GM12878 (cell line): ENCODE measurements at regions not wholly inside any gene's neighbourhood (a gene's known extent, or its start where the extent isn't known, plus 50 kb on each side); places are given as distances from the start of the nearest gene placed in this dataset.

Source experiments
- ATAC-seq: fragments of 200-7000 bp; cut with Tn5 transposase; 3 replicates; pipeline ENCODE4 v1.9.1; 2020; ENCODE audit warnings: mild to moderate bottlenecking, moderate library complexity
- BruUV-seq: library from RNA; stranded (reverse); fragments of 400-500 nt; replicated peaks from 2 replicates; lab custom pipeline; 2021; lab: Mats Ljungman, UMichigan
- CTCF ChIA-PET: fragments of 300-600 bp; sonication (Branson Sonifier 250); formaldehyde crosslinking; extraction: SDS; loops from one replicate; lab custom pipeline; 2021; ENCODE audit warnings: inconsistent platforms; lab: Yijun Ruan, JAX
- POLR2A ChIA-PET: fragments of 350-600 bp; formaldehyde crosslinking; extraction: SDS; loops from one replicate; lab custom pipeline; 2021; ENCODE audit warnings: inconsistent platforms; lab: Charles Lee
- RAD21 ChIA-PET: fragments of 300-600 bp; sonication (Branson Sonifier 250); formaldehyde crosslinking; loops from one replicate; lab custom pipeline; 2023; ENCODE audit warnings: antibody characterized with exemption; ENCODE audit not compliant: unreplicated experiment; lab: Charles Lee
- SMC1A ChIA-PET: fragments of 300-600 bp; sonication (Branson Sonifier 250); formaldehyde crosslinking; loops from one replicate; lab custom pipeline; 2023; ENCODE audit not compliant: unreplicated experiment, uncharacterized antibody; lab: Charles Lee
- DNase-seq: peaks from one replicate; pipeline ENCODE4 v3.0.0-alpha.2; 2011; ENCODE audit warnings: low read depth, low spot score
- FAIRE-seq: peaks from 3 replicates; lab custom pipeline; 2011; peaks lifted over from hg19 to GRCh38; lab: Jason Lieb, UNC
- H2AFZ ChIP-seq: 2 replicates; pipeline ENCODE4 v1.6.0; 2011; ENCODE audit warnings: low read depth, low read length, control low read depth; ENCODE audit not compliant: control insufficient read depth
- H3K27ac ChIP-seq: 2 replicates; pipeline ENCODE4 v1.5.1; 2011; ENCODE audit warnings: control low read depth; ENCODE audit not compliant: control insufficient read depth, insufficient read depth
- H3K27me3 ChIP-seq, 2 experiments: replicated peaks in 1 of 2; 2 replicates each; pipeline versions ENCODE4 v1.6.0 to v1.6.1; 2011; ENCODE audit warnings: low read length in 1 of 2; ENCODE audit not compliant: control insufficient read depth in 2 of 2, insufficient read depth in 2 of 2
- H3K36me3 ChIP-seq, 2 experiments: 2 replicates each; pipeline ENCODE4 v1.5.1; 2011; ENCODE audit warnings: low read length in 1 of 2; ENCODE audit not compliant: control insufficient read depth in 2 of 2, insufficient read depth in 2 of 2
- H3K4me1 ChIP-seq: 2 replicates; pipeline ENCODE4 v1.6.1; 2011; ENCODE audit warnings: mild to moderate bottlenecking, low read length, moderate library complexity, mixed read lengths; ENCODE audit not compliant: control insufficient read depth, insufficient read depth
- H3K4me2 ChIP-seq: 2 replicates; pipeline ENCODE4 v1.6.0; 2011; ENCODE audit warnings: control low read depth; ENCODE audit not compliant: control insufficient read depth, insufficient read depth
- H3K4me3 ChIP-seq: fragments of 200-600 bp; sonication (generic); 2 replicates; pipeline ENCODE4 v1.5.1; 2016
- H3K79me2 ChIP-seq: 2 replicates; pipeline ENCODE4 v1.6.0; 2011; ENCODE audit warnings: low read length; ENCODE audit not compliant: control insufficient read depth, insufficient read depth
- H3K9ac ChIP-seq: 2 replicates; pipeline ENCODE4 v1.8.0; 2011; ENCODE audit warnings: low read length, control low read depth, mixed read lengths; ENCODE audit not compliant: control insufficient read depth, insufficient read depth
- H3K9me3 ChIP-seq: replicated peaks from 3 replicates; pipeline ENCODE4 v1.5.1; 2011; ENCODE audit warnings: mild to moderate bottlenecking, low read length; ENCODE audit not compliant: control insufficient read depth, insufficient read depth
- H4K20me1 ChIP-seq: 2 replicates; pipeline ENCODE4 v1.6.0; 2011; ENCODE audit not compliant: control insufficient read depth, insufficient read depth
- BHLHE40 ChIP-seq, 2 experiments: fragments of 450-650 bp in 1 of 2; IDR thresholded peaks; 2 replicates each; pipeline ENCODE4 v1.6.1; 2011 to 2017; ENCODE audit warnings: low read depth in 2 of 2, borderline replicate concordance in 1 of 2, improper control_type of control experiment in 1 of 2, low read length in 1 of 2, mild to moderate bottlenecking in 1 of 2
- CHD2 ChIP-seq: IDR thresholded peaks from 2 replicates; pipeline ENCODE4 v1.6.1; 2011; ENCODE audit warnings: low read depth, low read length, improper control_type of control experiment, borderline replicate concordance
- CREB1 ChIP-seq: IDR thresholded peaks from 2 replicates; pipeline ENCODE4 v1.6.1; 2012; ENCODE audit warnings: low read depth, mild to moderate bottlenecking, inconsistent platforms
- NBN ChIP-seq: fragments of 450-650 bp; IDR thresholded peaks from 2 replicates; pipeline ENCODE4 v1.6.1; 2016
- NFIC ChIP-seq: IDR thresholded peaks from 2 replicates; pipeline ENCODE4 v1.6.1; 2012; ENCODE audit warnings: low read depth, mild to moderate bottlenecking, inconsistent platforms, low read length, moderate library complexity
- NFXL1 ChIP-seq: fragments of 450-650 bp; IDR thresholded peaks from 2 replicates; pipeline ENCODE4 v1.6.1; 2017; ENCODE audit warnings: antibody characterized with exemption, mild to moderate bottlenecking, borderline replicate concordance
- NRF1 ChIP-seq: conservative IDR thresholded peaks from 2 replicates; pipeline ENCODE4 v1.6.1; 2011; ENCODE audit warnings: mild to moderate bottlenecking, low read depth, low read length, improper control_type of control experiment
- in situ Hi-C: fragments of 300-500 bp; cut with MboI; formaldehyde crosslinking; loops from 9 replicates; pipeline ENCODE4 v1.14.3; 2018; ENCODE audit warnings: mixed read lengths
- intact Hi-C: fragments of 100-400 bp; cut with micrococcal nuclease; formaldehyde crosslinking; loops from one replicate; pipeline ENCODE4 v1.14.2; 2022; ENCODE audit not compliant: unreplicated experiment
- TF ChIP-seq, protein P1 (sequence below): fragments of 450-650 bp; formaldehyde crosslinking; IDR thresholded peaks from 2 replicates; pipeline ENCODE4 v1.4.0; 2022; ENCODE audit warnings: mild to moderate bottlenecking, moderate library complexity
- TF ChIP-seq, protein P2 (sequence below): fragments of 450-650 bp; formaldehyde crosslinking; IDR thresholded peaks from 2 replicates; pipeline ENCODE4 v1.4.0; 2020; ENCODE audit warnings: mild to moderate bottlenecking, moderate library complexity

DNA sequence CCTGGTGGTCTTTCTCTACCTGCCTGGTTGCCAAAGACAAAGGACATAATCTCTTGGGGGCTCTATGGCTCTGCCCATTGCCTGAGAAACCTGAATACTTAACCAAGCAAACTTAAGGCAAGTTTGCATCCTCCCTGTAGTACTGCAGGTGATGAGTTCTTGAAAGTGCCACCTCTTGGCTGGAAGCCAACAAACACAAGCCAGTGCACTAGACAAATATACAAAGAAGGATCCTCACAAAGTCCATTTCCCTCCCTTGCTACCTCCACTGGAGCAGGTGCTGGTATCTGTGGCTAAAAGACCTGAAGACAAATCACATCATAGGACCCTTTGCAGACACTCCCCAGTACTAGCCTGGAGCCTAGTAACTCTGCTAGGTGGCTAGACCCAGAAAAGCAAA is 772.3 kb downstream of the SI start:
- BruUV-seq, result no TSS peak
- ATAC-seq, result no peak
- FAIRE-seq, result no peak
- CTCF ChIA-PET, result no interaction called here
- Histone ChIP-seq H3K79me2 (no peaks in the 10 kb centered on the region), H4K20me1 (no peaks in the 10 kb centered on the region), H3K36me3 (no peaks in the 10 kb centered on the region), H3K27ac (no peak overlapping the region), H3K9ac (no peak overlapping the region), H3K4me3 (no peak overlapping the region), H3K27me3 (no peaks in the 10 kb centered on the region), H3K9me3 (no peaks in the 10 kb centered on the region), H3K4me1 (no peaks in the 10 kb centered on the region), H2AFZ (no peak overlapping the region), H3K4me2 (no peak overlapping the region)
- intact Hi-C loops (no loop called here), in situ Hi-C loops (no loop called here)
- DNase-seq, result no peak
- POLR2A ChIA-PET, result no interaction called here
- RAD21 ChIA-PET, result no interaction called here
- SMC1A ChIA-PET, result interaction anchor here (0.6 to 1.7 kb wide), 2 partner anchors 10 to 382 kb away, joined by 3 to 4 read pairs; no protein-coding TSS in a partner anchor
- TF ChIP-seq NFXL1, result no peak
- no peak for TF ChIP-seq NRF1
- TF ChIP-seq, protein P1, sequence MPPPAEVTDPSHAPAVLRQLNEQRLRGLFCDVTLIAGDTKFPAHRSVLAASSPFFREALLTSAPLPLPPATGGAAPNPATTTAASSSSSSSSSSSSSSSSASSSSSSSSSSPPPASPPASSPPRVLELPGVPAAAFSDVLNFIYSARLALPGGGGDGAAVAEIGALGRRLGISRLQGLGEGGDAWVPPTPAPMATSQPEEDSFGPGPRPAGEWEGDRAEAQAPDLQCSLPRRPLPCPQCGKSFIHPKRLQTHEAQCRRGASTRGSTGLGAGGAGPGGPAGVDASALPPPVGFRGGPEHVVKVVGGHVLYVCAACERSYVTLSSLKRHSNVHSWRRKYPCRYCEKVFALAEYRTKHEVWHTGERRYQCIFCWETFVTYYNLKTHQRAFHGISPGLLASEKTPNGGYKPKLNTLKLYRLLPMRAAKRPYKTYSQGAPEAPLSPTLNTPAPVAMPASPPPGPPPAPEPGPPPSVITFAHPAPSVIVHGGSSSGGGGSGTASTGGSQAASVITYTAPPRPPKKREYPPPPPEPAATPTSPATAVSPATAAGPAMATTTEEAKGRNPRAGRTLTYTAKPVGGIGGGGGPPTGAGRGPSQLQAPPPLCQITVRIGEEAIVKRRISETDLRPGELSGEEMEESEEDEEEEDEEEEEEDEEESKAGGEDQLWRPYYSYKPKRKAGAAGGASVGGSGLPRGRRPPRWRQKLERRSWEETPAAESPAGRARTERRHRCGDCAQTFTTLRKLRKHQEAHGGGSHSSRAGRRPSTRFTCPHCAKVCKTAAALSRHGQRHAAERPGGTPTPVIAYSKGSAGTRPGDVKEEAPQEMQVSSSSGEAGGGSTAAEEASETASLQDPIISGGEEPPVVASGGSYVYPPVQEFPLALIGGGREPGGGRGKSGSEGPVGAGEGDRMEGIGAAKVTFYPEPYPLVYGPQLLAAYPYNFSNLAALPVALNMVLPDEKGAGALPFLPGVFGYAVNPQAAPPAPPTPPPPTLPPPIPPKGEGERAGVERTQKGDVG (CRISPR knock-in tag), result no peak
- no peak for TF ChIP-seq NFIC
- no peak for TF ChIP-seq CHD2
- TF ChIP-seq BHLHE40 (IDR thresholded peaks at IDR 0.05; ENCODE audit: borderline replicate concordance in 1 of 2, low read depth in 2 of 2, low read length in 1 of 2), result no peak
- TF ChIP-seq, protein P2, sequence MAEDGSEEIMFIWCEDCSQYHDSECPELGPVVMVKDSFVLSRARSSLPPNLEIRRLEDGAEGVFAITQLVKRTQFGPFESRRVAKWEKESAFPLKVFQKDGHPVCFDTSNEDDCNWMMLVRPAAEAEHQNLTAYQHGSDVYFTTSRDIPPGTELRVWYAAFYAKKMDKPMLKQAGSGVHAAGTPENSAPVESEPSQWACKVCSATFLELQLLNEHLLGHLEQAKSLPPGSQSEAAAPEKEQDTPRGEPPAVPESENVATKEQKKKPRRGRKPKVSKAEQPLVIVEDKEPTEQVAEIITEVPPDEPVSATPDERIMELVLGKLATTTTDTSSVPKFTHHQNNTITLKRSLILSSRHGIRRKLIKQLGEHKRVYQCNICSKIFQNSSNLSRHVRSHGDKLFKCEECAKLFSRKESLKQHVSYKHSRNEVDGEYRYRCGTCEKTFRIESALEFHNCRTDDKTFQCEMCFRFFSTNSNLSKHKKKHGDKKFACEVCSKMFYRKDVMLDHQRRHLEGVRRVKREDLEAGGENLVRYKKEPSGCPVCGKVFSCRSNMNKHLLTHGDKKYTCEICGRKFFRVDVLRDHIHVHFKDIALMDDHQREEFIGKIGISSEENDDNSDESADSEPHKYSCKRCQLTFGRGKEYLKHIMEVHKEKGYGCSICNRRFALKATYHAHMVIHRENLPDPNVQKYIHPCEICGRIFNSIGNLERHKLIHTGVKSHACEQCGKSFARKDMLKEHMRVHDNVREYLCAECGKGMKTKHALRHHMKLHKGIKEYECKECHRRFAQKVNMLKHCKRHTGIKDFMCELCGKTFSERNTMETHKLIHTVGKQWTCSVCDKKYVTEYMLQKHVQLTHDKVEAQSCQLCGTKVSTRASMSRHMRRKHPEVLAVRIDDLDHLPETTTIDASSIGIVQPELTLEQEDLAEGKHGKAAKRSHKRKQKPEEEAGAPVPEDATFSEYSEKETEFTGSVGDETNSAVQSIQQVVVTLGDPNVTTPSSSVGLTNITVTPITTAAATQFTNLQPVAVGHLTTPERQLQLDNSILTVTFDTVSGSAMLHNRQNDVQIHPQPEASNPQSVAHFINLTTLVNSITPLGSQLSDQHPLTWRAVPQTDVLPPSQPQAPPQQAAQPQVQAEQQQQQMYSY, result no peak
- no peak for TF ChIP-seq NBN
- TF ChIP-seq CREB1, result no peak
